ENCODE measurements at regions not wholly inside any gene's neighbourhood (a gene's known extent, or its start where the extent isn't known, plus 50 kb on each side); places are given as distances from the start of the nearest gene placed in this dataset.
A peak's percentile ranks its signal among the peaks of the same experiment; 100 is the strongest.
"Not testable (repeated sequence)": the region's sequence is repeated elsewhere in the genome, so short reads cannot be mapped to it uniquely, and the experiment has no call there.

- no peak for FAIRE-seq
Observed at GRCh38 chr11:89545691-89546090, 54.5 kb upstream of the NOX4 start.

GRCh38 chr11:89555781-89556180, 64.6 kb upstream of the NOX4 start:
- not testable (repeated sequence) for DNase-seq (ENCODE audit: low read depth); FAIRE-seq; H3K36me3 ChIP-seq (ENCODE audit: control insufficient read depth, insufficient read depth, low read length); H3K27me3 ChIP-seq (ENCODE audit: control insufficient read depth, insufficient read depth, low read length); H3K4me3 ChIP-seq (ENCODE audit: low read depth, low read length)

More at GRCh38 chr11:89545691-89546090, 54.5 kb upstream of the NOX4 start:
- Histone ChIP-seq H3K4me3 (ENCODE audit: low read depth, low read length) (no peak overlapping the region), H3K27me3 (ENCODE audit: control insufficient read depth, insufficient read depth, low read length) (no peaks in the 10 kb centered on the region), H3K36me3 (ENCODE audit: control insufficient read depth, insufficient read depth, low read length) (no peaks in the 10 kb centered on the region)
- DNase-seq (ENCODE audit: low read depth), result no peak
- TF ChIP-seq CTCF (IDR thresholded peaks at IDR 0.05; ENCODE audit: insufficient read depth, low read length, severe bottlenecking), result no peak

- not testable (repeated sequence) for H3K36me3 ChIP-seq (ENCODE audit: control insufficient read depth, insufficient read depth, low read length); H3K4me3 ChIP-seq (ENCODE audit: low read depth, low read length); H3K27me3 ChIP-seq (ENCODE audit: control insufficient read depth, insufficient read depth, low read length); FAIRE-seq
- peak; percentile 43 for DNase-seq (ENCODE audit: low read depth)
Observed at GRCh38 chr11:89556731-89557707, 65.8 kb upstream of the NOX4 start.

- H3K36me3 ChIP-seq (ENCODE audit: control insufficient read depth, insufficient read depth, low read length); FAIRE-seq; H3K4me3 ChIP-seq (ENCODE audit: low read depth, low read length); H3K27me3 ChIP-seq (ENCODE audit: control insufficient read depth, insufficient read depth, low read length); DNase-seq (ENCODE audit: low read depth): not testable (repeated sequence)
Observed at GRCh38 chr11:89560598-89560997, 69.4 kb upstream of the NOX4 start.

GRCh38 chr11:89562731-89563130, 71.6 kb upstream of the NOX4 start:
- H3K4me3 ChIP-seq (ENCODE audit: low read depth, low read length); FAIRE-seq; H3K27me3 ChIP-seq (ENCODE audit: control insufficient read depth, insufficient read depth, low read length); DNase-seq (ENCODE audit: low read depth); H3K36me3 ChIP-seq (ENCODE audit: control insufficient read depth, insufficient read depth, low read length): not testable (repeated sequence)

- H3K27me3 ChIP-seq (ENCODE audit: control insufficient read depth, insufficient read depth, low read length), result no peaks in the 10 kb centered on the region
- no peak for DNase-seq (ENCODE audit: low read depth)
- H3K4me3 ChIP-seq (ENCODE audit: low read depth, low read length), result no peak overlapping the region
- H3K36me3 ChIP-seq (ENCODE audit: control insufficient read depth, insufficient read depth, low read length), result no peaks in the 10 kb centered on the region
- no peak for TF ChIP-seq CTCF (IDR thresholded peaks at IDR 0.05; ENCODE audit: insufficient read depth, low read length, severe bottlenecking)
- FAIRE-seq, result no peak
Observed at GRCh38 chr11:89566972-89567371, 75.8 kb upstream of the NOX4 start.

- FAIRE-seq; H3K36me3 ChIP-seq (ENCODE audit: control insufficient read depth, insufficient read depth, low read length); DNase-seq (ENCODE audit: low read depth); H3K4me3 ChIP-seq (ENCODE audit: low read depth, low read length); H3K27me3 ChIP-seq (ENCODE audit: control insufficient read depth, insufficient read depth, low read length): not testable (repeated sequence)
Observed at GRCh38 chr11:89569387-89569786, 78.2 kb upstream of the NOX4 start.

- H3K36me3 ChIP-seq (ENCODE audit: control insufficient read depth, insufficient read depth, low read length); H3K4me3 ChIP-seq (ENCODE audit: low read depth, low read length); FAIRE-seq; H3K27me3 ChIP-seq (ENCODE audit: control insufficient read depth, insufficient read depth, low read length); DNase-seq (ENCODE audit: low read depth): not testable (repeated sequence)
Observed at GRCh38 chr11:89571706-89572105, 80.5 kb upstream of the NOX4 start.

- not testable (repeated sequence) for H3K27me3 ChIP-seq (ENCODE audit: control insufficient read depth, insufficient read depth, low read length); H3K4me3 ChIP-seq (ENCODE audit: low read depth, low read length); FAIRE-seq; DNase-seq (ENCODE audit: low read depth); H3K36me3 ChIP-seq (ENCODE audit: control insufficient read depth, insufficient read depth, low read length)
Observed at GRCh38 chr11:89575846-89576245, 84.7 kb upstream of the NOX4 start.

GRCh38 chr11:89577428-89577827, 86.3 kb upstream of the NOX4 start:
- not testable (repeated sequence) for DNase-seq (ENCODE audit: low read depth); H3K4me3 ChIP-seq (ENCODE audit: low read depth, low read length); FAIRE-seq; H3K36me3 ChIP-seq (ENCODE audit: control insufficient read depth, insufficient read depth, low read length); H3K27me3 ChIP-seq (ENCODE audit: control insufficient read depth, insufficient read depth, low read length)
